CD4-positive, CD25-positive, alpha-beta regulatory T cell (primary cell): ENCODE measurements at regions not wholly inside any gene's neighbourhood (a gene's known extent, or its start where the extent isn't known, plus 50 kb on each side); places are given as distances from the start of the nearest gene placed in this dataset.

Source experiments
- ATAC-seq, 2 donors: fragments of 150-1000 bp; cut with Tn5 transposase; one replicate each; pipeline ENCODE4 v1.10.0; 2021; ENCODE audit warnings: low read depth in 2 of 2, moderate number of reproducible peaks in 2 of 2, moderate library complexity in 1 of 2
- DNase-seq, 3 donors: peaks; one replicate each; pipeline versions ENCODE4 v3.0.0 to v3.0.0-alpha.2; 2012 to 2022; ENCODE audit warnings: mixed read lengths in 1 of 3
- H3K27ac ChIP-seq: one replicate; pipeline ENCODE4 v1.7.0; 2013; ENCODE audit warnings: mild to moderate bottlenecking, low read length; ENCODE audit not compliant: insufficient read depth, poor library complexity, severe bottlenecking
- H3K27me3 ChIP-seq: one replicate; pipeline ENCODE4 v1.7.0; 2013; ENCODE audit warnings: low read length; ENCODE audit not compliant: control insufficient read depth, insufficient read depth
- H3K36me3 ChIP-seq: one replicate; pipeline ENCODE4 v1.7.0; 2013; ENCODE audit warnings: mild to moderate bottlenecking, low read length, moderate library complexity; ENCODE audit not compliant: control insufficient read depth, insufficient read depth
- H3K4me1 ChIP-seq: 2 replicates; pipeline ENCODE4 v1.7.0; 2013; ENCODE audit warnings: mild to moderate bottlenecking, low read length; ENCODE audit not compliant: insufficient read depth, control insufficient read depth, poor library complexity, severe bottlenecking
- H3K4me3 ChIP-seq: one replicate; pipeline ENCODE4 v1.7.0; 2013; ENCODE audit warnings: low read depth, mild to moderate bottlenecking, low read length, moderate library complexity
- H3K9me3 ChIP-seq, 2 experiments: 1 replicate in 1 of 2; 2 replicates in 1 of 2; pipeline ENCODE4 v1.7.0; 2013; ENCODE audit warnings: low read length in 2 of 2, mild to moderate bottlenecking in 1 of 2, moderate library complexity in 1 of 2; ENCODE audit not compliant: control insufficient read depth in 2 of 2
- H3K27ac Mint-ChIP-seq, 3 donors: one replicate each; pipeline ENCODE4 v1.8.0; 2020 to 2022; ENCODE audit warnings: mild to moderate bottlenecking in 3 of 3, mixed read lengths in 3 of 3, moderate library complexity in 2 of 3
- H3K27me3 Mint-ChIP-seq: one replicate; pipeline ENCODE4 v1.8.0; 2022; ENCODE audit warnings: mild to moderate bottlenecking, mixed read lengths
- H3K36me3 Mint-ChIP-seq: one replicate; pipeline ENCODE4 v1.8.0; 2020; ENCODE audit warnings: mixed read lengths
- H3K4me1 Mint-ChIP-seq, 4 donors: one replicate each; pipeline ENCODE4 v1.8.0; 2020 to 2022; ENCODE audit warnings: mixed read lengths in 4 of 4, mild to moderate bottlenecking in 1 of 4
- H3K4me3 Mint-ChIP-seq, 4 donors: one replicate each; pipeline ENCODE4 v1.8.0; 2020 to 2022; ENCODE audit warnings: mild to moderate bottlenecking in 4 of 4, mixed read lengths in 4 of 4, moderate library complexity in 3 of 4
- H3K9me3 Mint-ChIP-seq, 7 donors: one replicate each; pipeline ENCODE4 v1.8.0; 2020 to 2022; ENCODE audit warnings: mixed read lengths in 7 of 7, mild to moderate bottlenecking in 3 of 7, moderate library complexity in 2 of 7

DNA sequence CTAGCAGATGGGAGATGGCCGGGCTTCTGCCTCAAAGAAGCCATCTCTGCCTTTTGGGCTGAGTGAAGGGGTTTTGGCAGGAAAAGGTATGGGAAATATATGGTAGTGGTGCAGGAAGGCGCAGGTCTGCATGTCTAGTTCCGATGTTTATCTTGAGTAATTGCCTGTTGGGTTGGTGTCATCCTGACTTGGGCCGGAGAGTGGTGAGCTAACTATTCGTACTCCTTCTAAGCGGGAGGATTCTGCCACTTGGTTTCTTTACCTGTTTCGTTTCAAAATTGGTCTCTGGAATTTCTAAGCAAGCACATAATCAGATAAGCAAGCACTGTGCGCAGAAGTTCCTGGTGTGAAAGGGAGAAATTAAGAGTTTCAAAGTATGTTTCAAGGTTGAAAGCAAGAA, 229.6 kb downstream of the SAMD5 start:
- H3K4me1 ChIP-seq = no peaks in the 10 kb centered on the region
- H3K9me3 ChIP-seq = no peaks in the 10 kb centered on the region
- no peak overlapping the region for H3K4me3 ChIP-seq
- Mint-ChIP-seq H3K9me3 (peaks cover 0 to 2% (median 0%) of the 10 kb centered on the region in 7 donors), H3K27me3 (no peaks in the 10 kb centered on the region), H3K4me3 (no peak overlapping the region), H3K4me1 (no peaks in the 10 kb centered on the region), H3K36me3 (no peaks in the 10 kb centered on the region), H3K27ac (no peak overlapping the region)
- no peaks in the 10 kb centered on the region for H3K36me3 ChIP-seq
- ATAC-seq = no peak
- no peak overlapping the region for H3K27ac ChIP-seq
- no peaks in the 10 kb centered on the region for H3K27me3 ChIP-seq
- no peak for DNase-seq

DNA sequence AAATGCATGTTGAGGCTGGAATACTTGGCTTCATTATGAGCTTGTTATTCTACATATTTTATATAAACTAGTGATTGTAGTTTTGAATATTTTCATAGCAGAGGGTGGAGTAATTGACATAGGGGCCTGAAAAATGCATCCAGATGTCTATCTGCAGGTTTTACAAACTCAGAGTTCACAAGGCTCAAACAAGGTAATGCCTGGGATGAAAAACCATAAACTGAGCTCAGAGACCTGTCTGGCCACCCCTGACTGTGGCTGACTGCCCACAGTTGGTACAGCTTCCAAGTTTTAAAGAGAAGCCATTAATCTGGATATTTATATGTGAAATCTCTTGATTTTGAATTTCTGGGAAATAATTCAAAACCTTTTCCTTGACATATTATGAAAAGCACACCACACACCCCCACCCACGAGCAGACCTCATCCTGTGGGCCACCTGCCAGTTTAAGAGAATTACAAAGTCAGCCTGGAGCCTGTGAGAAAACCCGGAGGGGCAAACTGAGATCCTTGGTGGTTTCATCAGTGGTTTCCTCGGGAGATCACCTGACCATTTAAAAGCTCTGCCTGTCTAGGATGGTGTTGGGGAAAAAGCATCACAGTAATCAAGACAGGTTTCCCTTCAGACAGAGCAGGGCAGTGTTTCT, 230.1 kb downstream of the SAMD5 start:
- Mint-ChIP-seq H3K4me1 (no peaks in the 10 kb centered on the region), H3K4me3 (no peak overlapping the region)
- H3K27me3 ChIP-seq = no peaks in the 10 kb centered on the region

DNA sequence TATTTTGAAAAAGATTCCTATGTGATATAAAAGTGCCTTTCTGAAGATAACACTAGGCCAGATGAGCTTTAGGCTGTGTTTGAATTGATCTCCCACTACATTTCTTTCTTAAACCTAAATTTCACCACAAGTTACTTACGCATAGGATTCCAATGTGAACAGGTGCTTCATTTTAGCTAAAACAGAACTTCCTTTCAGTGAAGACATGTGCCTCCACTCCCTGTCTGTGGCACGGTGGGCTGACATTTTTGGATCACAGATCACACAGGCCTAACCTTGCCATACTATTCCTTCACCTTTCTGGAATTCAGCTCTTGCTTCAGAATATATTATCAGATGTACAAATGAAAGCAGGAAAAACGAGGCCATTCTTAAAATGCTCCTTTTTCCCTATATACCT, 231.8 kb downstream of the SAMD5 start:
- no peak for ATAC-seq
- Mint-ChIP-seq H3K27ac (no peak overlapping the region), H3K36me3 (no peaks in the 10 kb centered on the region)

More for the DNA sequence above, 230.1 kb downstream of the SAMD5 start:
- ATAC-seq = no peak
- no peaks in the 10 kb centered on the region for H3K36me3 Mint-ChIP-seq
- Histone ChIP-seq H3K4me1 (no peaks in the 10 kb centered on the region), H3K9me3 (no peaks in the 10 kb centered on the region), H3K36me3 (no peaks in the 10 kb centered on the region), H3K4me3 (no peak overlapping the region), H3K27ac (no peak overlapping the region)
- H3K27me3 Mint-ChIP-seq = no peaks in the 10 kb centered on the region
- H3K9me3 Mint-ChIP-seq = peaks cover 0 to 2% (median 0%) of the 10 kb centered on the region in 7 donors
- DNase-seq = no peak
- no peak overlapping the region for H3K27ac Mint-ChIP-seq

DNA sequence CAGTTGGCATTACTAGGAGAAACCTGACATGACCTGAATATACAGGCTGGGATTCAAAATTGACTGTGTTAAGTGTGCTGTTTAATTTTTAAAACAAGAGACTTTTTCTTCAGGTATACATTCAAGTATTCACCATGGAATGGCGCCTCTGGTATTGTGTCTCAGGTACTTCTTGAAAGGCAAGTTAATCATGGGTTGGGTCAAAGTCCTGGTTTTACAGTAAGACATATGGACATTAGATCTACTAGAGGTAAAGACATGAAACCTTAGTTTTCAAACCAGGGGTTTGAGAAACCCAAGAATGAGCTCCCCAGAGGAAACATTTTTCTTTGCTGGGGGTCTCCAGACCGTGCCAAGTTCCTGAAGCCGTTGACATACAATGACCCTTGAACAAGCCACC, 232.4 kb downstream of the SAMD5 start:
- Mint-ChIP-seq H3K36me3 (no peaks in the 10 kb centered on the region), H3K27me3 (no peaks in the 10 kb centered on the region), H3K9me3 (peaks cover 0 to 2% (median 0%) of the 10 kb centered on the region in 7 donors), H3K27ac (no peak overlapping the region), H3K4me3 (no peak overlapping the region), H3K4me1 (no peaks in the 10 kb centered on the region)
- no peaks in the 10 kb centered on the region for H3K36me3 ChIP-seq
- no peak overlapping the region for H3K4me3 ChIP-seq
- DNase-seq (no peak), ATAC-seq (no peak)
- H3K4me1 ChIP-seq = no peaks in the 10 kb centered on the region
- no peaks in the 10 kb centered on the region for H3K27me3 ChIP-seq
- no peak overlapping the region for H3K27ac ChIP-seq
- H3K9me3 ChIP-seq = no peaks in the 10 kb centered on the region

More for the DNA sequence above, 231.8 kb downstream of the SAMD5 start:
- H3K4me1 Mint-ChIP-seq = no peaks in the 10 kb centered on the region
- peaks cover 0 to 2% (median 0%) of the 10 kb centered on the region in 7 donors for H3K9me3 Mint-ChIP-seq
- Histone ChIP-seq H3K4me3 (no peak overlapping the region), H3K27ac (no peak overlapping the region), H3K36me3 (no peaks in the 10 kb centered on the region), H3K9me3 (no peaks in the 10 kb centered on the region), H3K27me3 (no peaks in the 10 kb centered on the region), H3K4me1 (no peaks in the 10 kb centered on the region)
- no peaks in the 10 kb centered on the region for H3K27me3 Mint-ChIP-seq
- no peak overlapping the region for H3K4me3 Mint-ChIP-seq
- DNase-seq = no peak

DNA sequence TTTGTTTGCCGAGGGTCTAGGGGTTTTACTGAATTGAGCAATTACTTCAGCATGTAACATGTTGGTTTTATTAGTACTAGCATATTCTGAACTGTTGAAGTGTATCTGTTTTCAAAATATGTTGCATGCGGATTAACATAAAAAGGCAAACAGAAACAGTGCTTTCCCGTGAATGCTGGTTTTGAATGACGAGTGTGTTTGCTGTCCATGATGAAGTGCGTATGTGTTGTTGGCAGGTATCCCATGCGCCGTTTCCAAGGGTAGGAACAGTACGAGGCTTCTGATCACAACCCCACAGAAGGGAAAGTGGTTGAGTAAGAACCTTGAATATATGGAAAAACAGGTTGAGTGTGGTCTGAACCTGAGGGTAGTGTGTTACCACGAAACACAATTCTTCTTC, 232.9 kb downstream of the SAMD5 start:
- Histone ChIP-seq H3K9me3 (no peaks in the 10 kb centered on the region), H3K27ac (no peak overlapping the region), H3K4me1 (no peaks in the 10 kb centered on the region), H3K36me3 (no peaks in the 10 kb centered on the region), H3K27me3 (no peaks in the 10 kb centered on the region), H3K4me3 (no peak overlapping the region)
- no peak overlapping the region for H3K4me3 Mint-ChIP-seq
- no peak for DNase-seq
- no peak for ATAC-seq
- H3K27ac Mint-ChIP-seq = no peak overlapping the region
- peaks cover 0 to 4% (median 0%) of the 10 kb centered on the region in 7 donors for H3K9me3 Mint-ChIP-seq
- H3K27me3 Mint-ChIP-seq = no peaks in the 10 kb centered on the region
- no peaks in the 10 kb centered on the region for H3K4me1 Mint-ChIP-seq
- no peaks in the 10 kb centered on the region for H3K36me3 Mint-ChIP-seq

DNA sequence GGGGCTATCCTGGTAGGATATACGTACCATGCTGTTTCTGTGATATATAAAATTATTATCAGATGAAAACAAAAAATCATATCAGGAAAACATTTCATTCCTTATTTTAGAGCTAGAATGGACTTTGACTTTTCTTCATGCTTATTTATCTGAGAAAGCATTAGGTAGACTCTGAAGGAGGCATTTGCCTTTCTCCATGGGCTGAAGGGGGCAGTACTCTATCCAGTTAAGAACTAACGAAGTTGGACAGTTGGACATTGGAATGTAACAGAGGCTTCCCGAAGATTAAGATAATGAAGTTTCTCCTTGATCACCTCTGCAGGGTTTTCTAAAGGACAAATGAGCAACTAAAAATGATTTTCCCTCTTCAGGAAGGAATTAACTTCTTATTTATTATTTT, 233.9 kb downstream of the SAMD5 start:
- Mint-ChIP-seq H3K27ac (no peak overlapping the region), H3K4me3 (no peak overlapping the region), H3K27me3 (no peaks in the 10 kb centered on the region), H3K36me3 (no peaks in the 10 kb centered on the region), H3K9me3 (peaks cover 0 to 4% (median 0%) of the 10 kb centered on the region in 7 donors), H3K4me1 (no peaks in the 10 kb centered on the region)
- ATAC-seq (no peak), DNase-seq (no peak)
- no peak overlapping the region for H3K4me3 ChIP-seq
- H3K27me3 ChIP-seq = no peaks in the 10 kb centered on the region
- H3K27ac ChIP-seq = no peak overlapping the region
- H3K36me3 ChIP-seq = no peaks in the 10 kb centered on the region
- H3K9me3 ChIP-seq = no peaks in the 10 kb centered on the region
- H3K4me1 ChIP-seq = no peaks in the 10 kb centered on the region

DNA sequence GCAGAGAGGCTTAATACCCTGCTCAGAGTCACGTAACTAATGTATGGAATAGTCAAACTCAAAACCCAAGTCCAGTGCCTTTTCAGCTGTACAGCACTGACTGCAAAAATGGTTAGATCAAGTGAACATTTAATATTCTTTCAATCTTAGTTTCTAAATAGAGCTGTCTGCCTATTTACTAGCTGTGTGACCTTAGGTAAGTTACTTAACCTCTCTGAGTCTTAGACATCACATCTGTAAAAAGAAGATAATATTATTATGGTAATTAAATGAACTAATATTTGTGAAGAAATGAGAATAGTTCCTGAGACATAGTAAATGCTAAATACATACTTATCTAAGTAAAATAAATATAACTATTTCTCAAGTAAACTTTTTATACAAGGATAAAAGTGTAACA, 235.5 kb downstream of the SAMD5 start:
- no peak overlapping the region for H3K4me3 Mint-ChIP-seq
- H3K4me1 Mint-ChIP-seq = no peaks in the 10 kb centered on the region
- ATAC-seq = no peak

DNA sequence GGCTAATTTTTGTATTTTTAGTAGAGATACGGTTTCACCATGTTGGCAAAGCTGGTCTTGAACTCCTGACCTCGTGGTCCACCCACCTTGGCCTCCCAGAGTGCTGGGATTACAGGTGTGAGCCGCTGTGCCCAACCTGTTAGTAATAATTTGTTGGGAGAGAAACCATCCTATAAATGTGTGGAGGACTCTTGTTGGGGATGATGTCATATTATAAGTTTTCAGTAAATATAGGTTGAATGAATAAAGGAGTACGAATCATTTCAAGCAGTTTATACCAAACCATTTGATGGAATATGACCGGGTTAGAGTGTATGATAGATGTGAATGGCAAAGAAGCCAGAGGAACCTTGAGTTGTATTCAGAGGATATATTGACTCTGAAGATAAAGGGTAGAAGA, 240.8 kb downstream of the SAMD5 start:
- peaks cover 0 to 4% (median 0%) of the 10 kb centered on the region in 7 donors for H3K9me3 Mint-ChIP-seq
- H3K27ac ChIP-seq = no peak overlapping the region
- no peak overlapping the region for H3K4me3 Mint-ChIP-seq
- H3K36me3 ChIP-seq = no peaks in the 10 kb centered on the region
- no peak overlapping the region for H3K27ac Mint-ChIP-seq
- no peaks in the 10 kb centered on the region for H3K36me3 Mint-ChIP-seq
- no peaks in the 10 kb centered on the region for H3K27me3 Mint-ChIP-seq
- no peaks in the 10 kb centered on the region for H3K27me3 ChIP-seq
- H3K4me1 Mint-ChIP-seq = no peaks in the 10 kb centered on the region
- no peak overlapping the region for H3K4me3 ChIP-seq
- H3K4me1 ChIP-seq = no peaks in the 10 kb centered on the region
- ATAC-seq = no peak
- DNase-seq = no peak
- no peaks in the 10 kb centered on the region for H3K9me3 ChIP-seq

More for the DNA sequence above, 235.5 kb downstream of the SAMD5 start:
- no peak overlapping the region for H3K27ac ChIP-seq
- H3K27me3 Mint-ChIP-seq = no peaks in the 10 kb centered on the region
- no peaks in the 10 kb centered on the region for H3K36me3 ChIP-seq
- H3K36me3 Mint-ChIP-seq = no peaks in the 10 kb centered on the region
- no peaks in the 10 kb centered on the region for H3K27me3 ChIP-seq
- DNase-seq = no peak
- no peaks in the 10 kb centered on the region for H3K9me3 ChIP-seq
- no peak overlapping the region for H3K27ac Mint-ChIP-seq
- no peak overlapping the region for H3K4me3 ChIP-seq
- H3K9me3 Mint-ChIP-seq = peaks cover 0 to 2% (median 0%) of the 10 kb centered on the region in 7 donors
- H3K4me1 ChIP-seq = no peaks in the 10 kb centered on the region
